Gastroesophageal sphincter (tissue), 3 donors: ENCODE measurements at regions not wholly inside any gene's neighbourhood (a gene's known extent, or its start where the extent isn't known, plus 50 kb on each side); places are given as distances from the start of the nearest gene placed in this dataset.

Experiments
- CTCF ChIP-seq, 4 experiments: fragments of 200-600 bp in 2 of 4; fragments of 450-650 bp in 2 of 4; sonication (generic) in 1 of 4; IDR thresholded peaks; one replicate each; pipeline ENCODE4 v1.5.1; 2017 to 2019; ENCODE audit warnings: antibody characterized with exemption in 4 of 4, mild to moderate bottlenecking in 2 of 4, moderate library complexity in 2 of 4
- POLR2A ChIP-seq, 2 donors: fragments of 450-650 bp; IDR thresholded peaks; one replicate each; pipeline ENCODE4 v1.6.1; 2017; ENCODE audit warnings: antibody characterized with exemption in 2 of 2, mild to moderate bottlenecking in 2 of 2, moderate library complexity in 1 of 2
- POLR2AphosphoS5 ChIP-seq: sonication (generic); formaldehyde crosslinking; IDR thresholded peaks from one replicate; pipeline ENCODE4 v1.6.1; 2017; ENCODE audit warnings: antibody characterized with exemption

DNA sequence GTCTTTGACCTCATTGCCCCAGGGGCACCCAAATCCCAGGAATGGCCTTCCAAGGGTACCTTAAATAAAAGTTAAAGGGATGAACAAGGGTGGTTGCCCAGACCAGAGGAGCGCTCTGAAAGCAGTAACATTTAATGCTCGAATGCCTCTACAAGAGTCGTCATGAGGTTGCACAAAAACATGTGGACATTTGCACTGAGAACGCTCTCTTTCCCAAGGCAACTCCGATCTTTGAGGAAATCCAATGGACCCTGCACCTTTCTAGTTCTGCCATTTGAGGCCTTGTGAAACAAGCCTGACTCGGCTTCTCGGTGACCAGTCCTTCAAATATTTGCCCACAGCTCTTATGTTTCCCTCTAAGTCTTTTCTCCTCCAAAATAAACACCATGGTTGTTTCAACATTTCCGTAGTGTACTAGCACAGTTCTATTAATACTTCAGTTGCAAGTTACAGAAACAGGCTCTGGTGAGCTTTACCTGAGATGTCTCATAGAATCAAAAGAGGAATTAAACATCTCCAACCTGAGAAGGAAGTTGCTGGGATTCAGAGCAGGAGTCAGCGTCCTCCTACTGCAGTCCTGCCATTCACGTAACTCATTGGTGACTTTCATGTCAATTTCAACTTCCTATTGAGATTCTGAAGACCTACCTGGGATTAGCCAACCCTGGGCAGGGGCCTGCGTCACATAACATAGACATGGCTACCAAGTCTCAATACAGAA is 168.8 kb upstream of the RAI14 start:
- TF ChIP-seq CTCF (IDR thresholded peaks at IDR 0.05) (no peak), POLR2AphosphoS5 (peak; percentile 82), POLR2A (IDR thresholded peaks at IDR 0.05) (no peak)
